Heart right ventricle (tissue), 16 donors: ENCODE measurements at regions not wholly inside any gene's neighbourhood (a gene's known extent, or its start where the extent isn't known, plus 50 kb on each side); places are given as distances from the start of the nearest gene placed in this dataset.

Source experiments
- ATAC-seq, 8 donors: fragments of 200-7000 bp; cut with Tn5 transposase; one replicate each; pipeline ENCODE4 v1.9.1; 2020; ENCODE audit warnings: mild to moderate bottlenecking in 8 of 8, moderate library complexity in 8 of 8, moderate number of reproducible peaks in 1 of 8
- DNase-seq, 2 donors: peaks; one replicate each; pipeline ENCODE4 v3.0.0-alpha.2; 2020
- H3K27ac ChIP-seq, 10 donors: fragments of 200-600 bp; sonication (generic) in 2 of 10; one replicate each; pipeline versions ENCODE4 v1.5.0 to v1.8.0; 2020 to 2022; ENCODE audit warnings: mild to moderate bottlenecking in 3 of 10
- H3K27me3 ChIP-seq, 7 donors: fragments of 200-600 bp; one replicate each; pipeline ENCODE4 v1.8.0; 2021 to 2022; ENCODE audit warnings: mild to moderate bottlenecking in 2 of 7
- H3K36me3 ChIP-seq, 9 donors: fragments of 200-600 bp; sonication (generic) in 1 of 9; one replicate each; pipeline versions ENCODE4 v1.5.0 to v1.8.0; 2020 to 2022; ENCODE audit warnings: mild to moderate bottlenecking in 2 of 9
- H3K4me1 ChIP-seq, 9 donors: fragments of 200-600 bp; sonication (generic) in 1 of 9; one replicate each; pipeline versions ENCODE4 v1.5.0 to v1.8.0; 2020 to 2022; ENCODE audit warnings: mild to moderate bottlenecking in 4 of 9
- H3K4me3 ChIP-seq, 10 donors: fragments of 200-600 bp; sonication (generic) in 2 of 10; one replicate each; pipeline versions ENCODE4 v1.5.0 to v1.8.0; 2020 to 2022; ENCODE audit warnings: mild to moderate bottlenecking in 7 of 10, moderate library complexity in 2 of 10
- H3K9me3 ChIP-seq, 11 donors: fragments of 200-600 bp in 10 of 11; sonication (generic) in 2 of 11; one replicate each; pipeline versions ENCODE4 v1.5.0 to v1.8.0; 2013 to 2022; ENCODE audit warnings: mild to moderate bottlenecking in 2 of 11, control low read depth in 1 of 11, moderate library complexity in 1 of 11
- CTCF ChIP-seq, 9 donors: fragments of 200-600 bp; sonication (generic) in 2 of 9; IDR thresholded peaks; one replicate each; pipeline versions ENCODE4 v1.5.0 to v1.8.0; 2021 to 2022; ENCODE audit warnings: antibody characterized with exemption in 9 of 9, mild to moderate bottlenecking in 5 of 9, moderate library complexity in 1 of 9
- WGBS, 2 donors: extraction: QIAGEN DNeasy Blood & Tissue Kit; methylation state at CpG; one replicate each; pipeline ENCODE4 v1.1.7; 2013; ENCODE audit warnings: inconsistent platforms in 1 of 2; 5-methylcytosine and 5-hydroxymethylcytosine counted together
- intact Hi-C, 10 donors: fragments of 100-400 bp; cut with DNase I; formaldehyde crosslinking; loops; one replicate each; pipeline versions ENCODE4 v1.11.1 to v1.14.2; 2022
- donor health status: Arrhythmogenic right ventricular cardiomyopathy.
- donor health status: ischemic (EF 13 %, LVEDD 7.1; RV severe dilation, severe dysfunction).
- donor health status: healthy with polysubstance abuse.
- donor health status: DM: no; HTN: yes; CAD: no.
- donor health status: DM: no; HTN: no; CAD: no.
- donor health status: ischemic (EF 25% LVEDD 6.9; RV normal size, moderate dysfunction).
- donor health status: ischemic (EF 25% LVEDD 5.7; RV mildly dilated, moderate dysfunction).
- donor health status: healthy.
- donor health status: DM: yes; HTN: yes; CAD: no.
- donor health status: Ischemic cardiomyopathy.
- donor health status: ischemic (EF 35%, LVEDD 5.7; RV mildly dilated, moderate dysfunction).
- donor health status: nonischemic (EF 11% LVEDD 7.7; RV severe dilation, severe dysfunction).
- donor health status: DM: yes; HTN: yes; CAD: no.
- donor health status: PGD.
- donor health status: ischemic (EF 29% LVEDD 5.4; RV normal size, mild dysfunction).
- donor health status: nonischemic (EF 23%, LVEDD 6.1; RV moderate dilation, normal function).

- Histone ChIP-seq H3K27ac (no peak overlapping the region), H3K36me3 (no peaks in the 10 kb centered on the region), H3K4me3 (no peak overlapping the region), H3K4me1 (no peaks in the 10 kb centered on the region), H3K9me3 (no peaks in the 10 kb centered on the region), H3K27me3 (no peaks in the 10 kb centered on the region)
- ATAC-seq (no peak), DNase-seq (no peak)
- TF ChIP-seq CTCF (IDR thresholded peaks at IDR 0.05), result no peak
- intact Hi-C loops, result loop anchor here in 1 of 10 donors (10.0 kb wide), 1 partner anchor 62 kb away; no protein-coding TSS in a partner anchor
- WGBS, 2 donors, result 91 to 92% methylated on average over 9 of the region's 9 CpGs
Measured at GRCh38 chr9:16282718-16283117, 587.8 kb downstream of the BNC2 start.

DNA sequence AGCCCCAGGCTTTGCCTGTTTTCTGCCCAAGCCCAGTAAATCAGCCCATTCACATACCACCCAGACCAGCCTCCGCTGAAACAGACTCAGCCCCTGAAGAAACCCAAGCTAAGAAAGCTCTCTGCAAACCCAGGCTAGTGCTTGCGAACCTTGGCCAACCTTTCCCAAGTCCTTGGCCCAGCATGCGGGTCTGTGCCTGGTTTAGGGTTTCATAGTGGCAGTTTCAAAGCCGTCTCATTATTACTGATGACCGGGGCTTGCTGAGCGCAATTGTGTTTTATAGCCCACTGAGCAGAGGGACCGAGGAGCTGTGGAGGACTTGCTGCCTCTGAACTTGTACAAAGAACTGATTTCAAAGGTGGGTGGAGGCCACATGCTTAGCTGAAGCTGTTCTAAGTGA, 584.3 kb downstream of the BNC2 start:
- Histone ChIP-seq H3K4me3 (no peak overlapping the region), H3K36me3 (no peaks in the 10 kb centered on the region), H3K9me3 (no peaks in the 10 kb centered on the region), H3K27me3 (no peaks in the 10 kb centered on the region), H3K4me1 (peaks cover 0 to 12% (median 0%) of the 10 kb centered on the region in 9 donors), H3K27ac (no peak overlapping the region)
- no peak for DNase-seq
- TF ChIP-seq CTCF (IDR thresholded peaks at IDR 0.05), result no peak
- WGBS, 2 donors, result 87 to 93% methylated on average over 7 of the region's 7 CpGs
- intact Hi-C loops, result loop anchor here in 1 of 10 donors (10.0 kb wide), 1 partner anchor 59 kb away; no protein-coding TSS in a partner anchor
- no peak for ATAC-seq

DNA sequence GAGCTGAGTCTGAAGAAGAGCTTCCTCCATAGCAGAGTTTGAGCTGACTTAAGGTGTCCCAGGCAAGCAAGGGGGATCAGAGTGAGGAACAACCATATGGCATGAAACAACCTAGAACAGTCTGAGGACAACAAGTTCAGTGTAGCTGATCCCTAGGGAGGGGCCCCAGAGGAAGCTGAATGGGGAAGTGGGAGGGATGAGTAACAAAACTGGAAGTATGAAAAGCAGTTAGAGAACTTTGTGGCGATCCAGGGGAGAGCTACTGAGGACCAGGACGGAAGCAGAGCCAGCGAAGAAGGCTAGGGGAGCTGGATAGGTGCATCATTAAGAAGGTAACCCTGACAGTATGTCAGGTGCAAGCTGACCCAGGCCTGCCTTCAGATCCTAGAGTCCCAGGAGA, 580.8 kb downstream of the BNC2 start:
- no peaks in the 10 kb centered on the region for H3K36me3 ChIP-seq
- DNase-seq (no peak), ATAC-seq (peak in 5 of 8 donors; percentile 23 to 76 (median 67))
- TF ChIP-seq CTCF (IDR thresholded peaks at IDR 0.05), result no peak
- H3K27ac ChIP-seq, result no peak overlapping the region
- H3K4me3 ChIP-seq, result no peak overlapping the region
- intact Hi-C loops, result loop anchor here in 1 of 10 donors (10.0 kb wide), 1 partner anchor 55 kb away; no protein-coding TSS in a partner anchor
- WGBS, 2 donors, result 68 to 98% methylated on average over 3 of the region's 3 CpGs
- H3K27me3 ChIP-seq, result peaks cover 0 to 4% (median 0%) of the 10 kb centered on the region in 7 donors
- peaks cover 0 to 12% (median 0%) of the 10 kb centered on the region in 9 donors for H3K4me1 ChIP-seq
- no peaks in the 10 kb centered on the region for H3K9me3 ChIP-seq

GRCh38 chr9:16290169-16290568, 580.3 kb downstream of the BNC2 start:
- H3K36me3 ChIP-seq, result no peaks in the 10 kb centered on the region
- no peak overlapping the region for H3K4me3 ChIP-seq

More at GRCh38 chr9:16290169-16290568, 580.3 kb downstream of the BNC2 start:
- Histone ChIP-seq H3K4me1 (peaks cover 0 to 12% (median 0%) of the 10 kb centered on the region in 9 donors), H3K27ac (no peak overlapping the region), H3K27me3 (peaks cover 0 to 4% (median 0%) of the 10 kb centered on the region in 7 donors), H3K9me3 (no peaks in the 10 kb centered on the region)
- WGBS, 2 donors, result 70 to 74% methylated on average over 5 of the region's 5 CpGs
- no peak for TF ChIP-seq CTCF (IDR thresholded peaks at IDR 0.05)
- no peak for ATAC-seq
- intact Hi-C loops, result no loop called here
- DNase-seq, result no peak
